Activated CD8-positive, alpha-beta T cell treated with anti-CD3 and anti-CD28 coated beads, Interleukin-2, amount 10 ng/mL, durations not matched to agents 7 days and 5 days (primary cell): ENCODE measurements at regions not wholly inside any gene's neighbourhood (a gene's known extent, or its start where the extent isn't known, plus 50 kb on each side); places are given as distances from the start of the nearest gene placed in this dataset.

Experiments used
- ATAC-seq: fragments of 150-1000 bp; cut with Tn5 transposase; one replicate; pipeline ENCODE4 v1.10.0; 2021; ENCODE audit warnings: moderate library complexity
- CTCF ChIA-PET: fragments of 350-600 bp; sonication (Branson Sonifier 250); formaldehyde crosslinking; loops from one replicate; lab custom pipeline; 2021; ENCODE audit warnings: antibody characterized with exemption; lab: Charles Lee
- POLR2A ChIA-PET: fragments of 350-600 bp; sonication (Branson Sonifier 250); formaldehyde crosslinking; loops from one replicate; lab custom pipeline; 2021; ENCODE audit warnings: antibody characterized with exemption; lab: Charles Lee
- DNase-seq: peaks from one replicate; pipeline ENCODE4 v3.0.0-alpha.2; 2020
- H3K27ac Mint-ChIP-seq: one replicate; pipeline ENCODE4 v1.8.0; 2021; ENCODE audit warnings: mild to moderate bottlenecking, mixed read lengths
- H3K27me3 Mint-ChIP-seq: one replicate; pipeline ENCODE4 v1.8.0; 2021; ENCODE audit warnings: low read depth, mixed read lengths
- H3K36me3 Mint-ChIP-seq: one replicate; pipeline ENCODE4 v1.8.0; 2021; ENCODE audit warnings: low read depth, mixed read lengths
- H3K4me1 Mint-ChIP-seq: one replicate; pipeline ENCODE4 v1.8.0; 2021; ENCODE audit warnings: low read depth, mixed read lengths
- H3K4me3 Mint-ChIP-seq: one replicate; pipeline ENCODE4 v1.8.0; 2021; ENCODE audit warnings: mild to moderate bottlenecking, mixed read lengths
- H3K9me3 Mint-ChIP-seq: one replicate; pipeline ENCODE4 v1.8.0; 2022; ENCODE audit warnings: mixed read lengths; ENCODE audit not compliant: insufficient read depth

- POLR2A ChIA-PET, result no interaction called here
- H3K4me1 Mint-ChIP-seq, result no peaks in the 10 kb centered on the region
- peaks cover 8% of the 10 kb centered on the region for H3K27me3 Mint-ChIP-seq
- no peaks in the 10 kb centered on the region for H3K9me3 Mint-ChIP-seq
- no peaks in the 10 kb centered on the region for H3K36me3 Mint-ChIP-seq
- no peak for ATAC-seq
- CTCF ChIA-PET, result interaction anchor here (0.8 to 0.9 kb wide), 2 partner anchors 91 to 103 kb away, joined by 3 to 4 read pairs; no protein-coding TSS in a partner anchor
- no peak overlapping the region for H3K27ac Mint-ChIP-seq
- H3K4me3 Mint-ChIP-seq, result no peak overlapping the region
- DNase-seq, result no peak
These were observed 62.3 kb upstream of the ACSL3 start for GRCh38 chr2:222798528-222798927.

- H3K4me3 Mint-ChIP-seq, result no peak overlapping the region
- H3K27ac Mint-ChIP-seq, result no peak overlapping the region
- H3K36me3 Mint-ChIP-seq, result no peaks in the 10 kb centered on the region
- ChIA-PET POLR2A (no interaction called here), CTCF (no interaction called here)
- no peaks in the 10 kb centered on the region for H3K4me1 Mint-ChIP-seq
- DNase-seq, result no peak
- H3K9me3 Mint-ChIP-seq, result no peaks in the 10 kb centered on the region
- ATAC-seq, result no peak
- H3K27me3 Mint-ChIP-seq, result peaks cover 14% of the 10 kb centered on the region
These were observed 61.4 kb upstream of the ACSL3 start for GRCh38 chr2:222799262-222799918.

GRCh38 chr2:222802514-222803196 is 58.2 kb upstream of the ACSL3 start:
- H3K9me3 Mint-ChIP-seq, result no peaks in the 10 kb centered on the region
- no peak for DNase-seq
- no peaks in the 10 kb centered on the region for H3K4me1 Mint-ChIP-seq
- no peak for ATAC-seq
- POLR2A ChIA-PET, result no interaction called here
- CTCF ChIA-PET, result no interaction called here
- H3K4me3 Mint-ChIP-seq, result no peak overlapping the region
- no peaks in the 10 kb centered on the region for H3K36me3 Mint-ChIP-seq
- H3K27ac Mint-ChIP-seq, result no peak overlapping the region
- H3K27me3 Mint-ChIP-seq, result peaks cover 15% of the 10 kb centered on the region

GRCh38 chr2:222804351-222804750 is 56.5 kb upstream of the ACSL3 start:
- no peak for ATAC-seq
- POLR2A ChIA-PET, result no interaction called here
- DNase-seq, result no peak
- Mint-ChIP-seq H3K27me3 (peaks cover 17% of the 10 kb centered on the region), H3K9me3 (no peaks in the 10 kb centered on the region), H3K36me3 (no peaks in the 10 kb centered on the region), H3K27ac (no peak overlapping the region), H3K4me1 (no peaks in the 10 kb centered on the region), H3K4me3 (no peak overlapping the region)
- CTCF ChIA-PET, result interaction anchor here (0.9 kb wide), 1 partner anchor 114 kb away, joined by 3 read pairs; no protein-coding TSS in a partner anchor

GRCh38 chr2:222805591-222806304 is 55.1 kb upstream of the ACSL3 start:
- Mint-ChIP-seq H3K4me3 (no peak overlapping the region), H3K4me1 (no peaks in the 10 kb centered on the region), H3K9me3 (no peaks in the 10 kb centered on the region), H3K36me3 (no peaks in the 10 kb centered on the region), H3K27ac (no peak overlapping the region), H3K27me3 (peaks cover 13% of the 10 kb centered on the region)
- ChIA-PET CTCF (interaction anchor here (2.3 kb wide), 1 partner anchor 9 kb away, joined by 7 read pairs; no protein-coding TSS in a partner anchor), POLR2A (no interaction called here)
- ATAC-seq, result no peak
- no peak for DNase-seq

DNA sequence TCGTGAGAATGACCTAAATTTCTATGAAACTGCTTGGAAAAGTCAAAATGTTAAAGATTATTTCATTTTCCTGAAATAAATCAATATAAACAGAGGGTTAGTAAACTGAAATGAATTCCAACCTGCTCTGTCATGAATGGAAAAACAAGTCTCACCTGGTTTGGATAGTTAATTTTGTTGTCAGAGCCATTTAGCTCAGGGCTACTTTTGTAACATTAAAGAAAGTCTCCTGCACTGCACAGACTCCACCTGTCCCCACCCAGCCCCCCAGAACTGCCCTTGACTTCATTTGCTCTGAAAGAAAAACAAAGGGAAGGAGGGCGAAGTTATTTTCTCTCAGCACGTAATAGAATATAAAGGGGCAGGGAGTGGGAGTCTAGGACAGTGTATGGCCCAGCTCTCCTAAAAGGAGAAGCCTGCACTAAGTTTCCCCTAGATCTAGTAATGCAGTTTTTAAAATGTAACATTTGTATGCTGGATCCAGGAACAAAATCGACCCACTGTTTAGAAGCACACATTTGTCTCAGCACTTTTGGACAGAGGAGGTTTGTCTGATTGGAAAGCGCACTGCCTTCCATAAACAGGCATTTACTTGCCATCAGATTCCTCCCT is 54.2 kb upstream of the ACSL3 start:
- CTCF ChIA-PET, result interaction anchor here (2.3 kb wide), 1 partner anchor 10 kb away, joined by 7 read pairs; no protein-coding TSS in a partner anchor
- H3K36me3 Mint-ChIP-seq, result no peaks in the 10 kb centered on the region
- H3K4me1 Mint-ChIP-seq, result no peaks in the 10 kb centered on the region
- POLR2A ChIA-PET, result no interaction called here
- ATAC-seq, result no peak
- no peak overlapping the region for H3K4me3 Mint-ChIP-seq
- H3K27me3 Mint-ChIP-seq, result peaks cover 13% of the 10 kb centered on the region
- no peak for DNase-seq
- H3K9me3 Mint-ChIP-seq, result no peaks in the 10 kb centered on the region
- H3K27ac Mint-ChIP-seq, result no peak overlapping the region

DNA sequence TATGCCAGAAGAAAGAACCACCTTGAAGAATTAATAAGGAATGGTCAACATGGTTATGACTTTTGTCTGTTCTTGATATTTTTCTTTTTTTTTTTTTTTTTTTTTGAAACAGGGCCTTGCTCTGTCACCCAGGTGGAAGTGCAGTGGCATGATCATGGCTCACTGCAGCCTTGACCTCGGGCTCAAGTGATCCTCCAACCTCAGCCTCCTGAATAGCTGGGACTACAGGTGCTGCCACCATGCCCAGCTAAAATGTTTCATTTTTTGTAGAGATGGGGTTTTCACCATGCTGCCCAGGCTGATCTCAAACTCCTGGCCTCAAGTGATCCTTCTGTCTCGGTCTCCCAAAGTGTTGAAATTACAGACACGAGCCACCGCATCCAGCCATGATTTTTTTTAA is 53.4 kb upstream of the ACSL3 start:
- ChIA-PET POLR2A (no interaction called here), CTCF (interaction anchor here (1.6 kb wide), 1 partner anchor 11 kb away, joined by 9 read pairs; no protein-coding TSS in a partner anchor)
- no peaks in the 10 kb centered on the region for H3K9me3 Mint-ChIP-seq
- H3K4me3 Mint-ChIP-seq, result no peak overlapping the region
- no peaks in the 10 kb centered on the region for H3K36me3 Mint-ChIP-seq
- H3K27me3 Mint-ChIP-seq, result peaks cover 12% of the 10 kb centered on the region
- no peak overlapping the region for H3K27ac Mint-ChIP-seq
- ATAC-seq, result no peak
- no peaks in the 10 kb centered on the region for H3K4me1 Mint-ChIP-seq
- no peak for DNase-seq

DNA sequence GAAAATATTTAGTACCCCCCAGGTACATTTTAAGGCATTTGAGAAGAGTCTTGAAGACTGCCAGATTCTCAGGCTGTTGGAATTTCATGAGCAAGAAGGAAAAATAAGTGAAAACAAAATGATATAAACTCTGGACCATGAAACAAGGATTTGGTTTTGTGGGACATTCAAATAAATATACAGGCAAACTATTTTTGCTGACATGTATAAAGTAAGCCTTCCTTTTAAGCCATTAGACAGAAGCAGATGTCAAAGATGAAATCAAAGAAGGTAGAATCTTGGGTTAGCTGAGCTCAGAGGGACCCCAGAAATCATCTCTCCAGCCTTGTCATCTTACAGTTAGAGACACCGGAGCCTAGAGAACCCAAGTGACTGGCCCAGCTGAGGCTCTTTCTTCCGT is 51.3 kb upstream of the ACSL3 start:
- CTCF ChIA-PET, result no interaction called here
- Mint-ChIP-seq H3K27me3 (peaks cover 3% of the 10 kb centered on the region), H3K27ac (no peak overlapping the region), H3K9me3 (no peaks in the 10 kb centered on the region), H3K4me1 (no peaks in the 10 kb centered on the region), H3K36me3 (no peaks in the 10 kb centered on the region), H3K4me3 (no peak overlapping the region)
- DNase-seq (no peak), ATAC-seq (no peak)
- POLR2A ChIA-PET, result no interaction called here

- Mint-ChIP-seq H3K4me1 (no peaks in the 10 kb centered on the region), H3K4me3 (no peak overlapping the region), H3K9me3 (no peaks in the 10 kb centered on the region), H3K27ac (no peak overlapping the region), H3K27me3 (peaks cover 3% of the 10 kb centered on the region), H3K36me3 (no peaks in the 10 kb centered on the region)
- ATAC-seq (no peak), DNase-seq (no peak)
- CTCF ChIA-PET, result interaction anchor here (0.5 kb wide), 1 partner anchor 101 kb away, joined by 5 read pairs; no protein-coding TSS in a partner anchor
- POLR2A ChIA-PET, result no interaction called here
These were observed 50.8 kb upstream of the ACSL3 start for GRCh38 chr2:222810044-222810443.
